B cell (primary cell): ENCODE measurements at regions not wholly inside any gene's neighbourhood (a gene's known extent, or its start where the extent isn't known, plus 50 kb on each side); places are given as distances from the start of the nearest gene placed in this dataset.

Experiments
- ATAC-seq: fragments of 200-7000 bp; cut with Tn5 transposase; one replicate; pipeline ENCODE4 v1.10.0; 2021; ENCODE audit warnings: low read depth, mild to moderate bottlenecking, moderate number of reproducible peaks, moderate library complexity
- CTCF ChIA-PET: fragments of 350-600 bp; sonication (Branson Sonifier 250); formaldehyde crosslinking; loops from one replicate; lab custom pipeline; 2021; ENCODE audit warnings: antibody characterized with exemption, inconsistent platforms; lab: Charles Lee
- POLR2A ChIA-PET: fragments of 350-600 bp; sonication (Branson Sonifier 250); formaldehyde crosslinking; loops from one replicate; lab custom pipeline; 2021; ENCODE audit warnings: antibody characterized with exemption; lab: Charles Lee
- DNase-seq: peaks from one replicate; pipeline ENCODE4 v3.0.0; 2013
- H2AFZ ChIP-seq: 2 replicates; pipeline ENCODE4 v1.6.1; 2012; ENCODE audit warnings: mild to moderate bottlenecking, low read depth, low read length; ENCODE audit not compliant: insufficient read depth, poor library complexity, severe bottlenecking
- H3K27ac ChIP-seq, 2 donors: 1 replicate in 1 of 2; 2 replicates in 1 of 2; pipeline ENCODE4 v1.5.1; 2012 to 2013; ENCODE audit warnings: low read length in 2 of 2, mild to moderate bottlenecking in 2 of 2, moderate library complexity in 1 of 2
- H3K27me3 ChIP-seq, 4 experiments: fragments of 200-600 bp in 1 of 4; sonication (generic) in 1 of 4; replicated peaks in 1 of 4; 1 replicate in 2 of 4; 2 replicates in 2 of 4; pipeline versions ENCODE4 v1.6.1 to v1.7.0; 2013 to 2016; ENCODE audit warnings: low read length in 3 of 4, mild to moderate bottlenecking in 2 of 4, mixed read lengths in 1 of 4, moderate library complexity in 1 of 4; ENCODE audit not compliant: insufficient read depth in 4 of 4, control insufficient read depth in 3 of 4; ENCODE audit errors: control extremely low read depth in 1 of 4
- H3K36me3 ChIP-seq, 2 experiments: replicated peaks in 1 of 2; 1 replicate in 1 of 2; 2 replicates in 1 of 2; pipeline versions ENCODE4 v1.6.1 to v1.7.1; 2013; ENCODE audit warnings: low read length in 1 of 2; ENCODE audit not compliant: insufficient read depth in 2 of 2, control insufficient read depth in 1 of 2; ENCODE audit errors: control extremely low read depth in 1 of 2, extremely low read depth in 1 of 2
- H3K4me1 ChIP-seq, 2 donors: fragments of 200-600 bp in 1 of 2; sonication (generic) in 1 of 2; 1 replicate in 1 of 2; 2 replicates in 1 of 2; pipeline versions ENCODE4 v1.5.1 to v1.6.1; 2013 to 2017; ENCODE audit warnings: low read length in 2 of 2; ENCODE audit not compliant: control insufficient read depth in 2 of 2, insufficient read depth in 2 of 2
- H3K4me2 ChIP-seq: replicated peaks from 2 replicates; pipeline ENCODE3; 2012; ENCODE audit warnings: mild to moderate bottlenecking, low read depth, low read length; ENCODE audit not compliant: poor library complexity, severe bottlenecking
- H3K4me3 ChIP-seq, 5 experiments: fragments of 200-600 bp in 1 of 5; sonication (generic) in 1 of 5; 1 replicate in 3 of 5; 2 replicates in 2 of 5; pipeline versions ENCODE4 v1.5.1 to v1.7.0; 2011 to 2016; ENCODE audit warnings: low read length in 4 of 5, mild to moderate bottlenecking in 4 of 5, low read depth in 2 of 5, control low read depth in 1 of 5, moderate library complexity in 1 of 5; ENCODE audit not compliant: insufficient read depth in 1 of 5; ENCODE audit errors: control extremely low read depth in 1 of 5, extremely low read depth in 1 of 5
- H3K79me2 ChIP-seq: fragments of 200-600 bp; sonication (generic); one replicate; pipeline ENCODE4 v1.6.0; 2016; ENCODE audit warnings: low read length; ENCODE audit not compliant: control insufficient read depth, insufficient read depth
- H3K9ac ChIP-seq: fragments of 200-600 bp; sonication (generic); 2 replicates; pipeline ENCODE4 v1.6.1; 2017; ENCODE audit warnings: mild to moderate bottlenecking, low read length, moderate library complexity
- H3K9me3 ChIP-seq, 3 donors: one replicate each; pipeline versions ENCODE4 v1.6.1 to v1.7.1; 2013; ENCODE audit warnings: low read length in 2 of 3; ENCODE audit not compliant: control insufficient read depth in 2 of 3, insufficient read depth in 1 of 3; ENCODE audit errors: control extremely low read depth in 1 of 3
- H4K20me1 ChIP-seq: 2 replicates; pipeline ENCODE4 v1.6.0; 2012; ENCODE audit warnings: mild to moderate bottlenecking, low read length; ENCODE audit not compliant: insufficient read depth, control insufficient read depth, poor library complexity, severe bottlenecking
- H3K27ac Mint-ChIP-seq: one replicate; pipeline ENCODE4 v1.8.0; 2021; ENCODE audit warnings: mixed read lengths
- H3K27me3 Mint-ChIP-seq: one replicate; pipeline ENCODE4 v1.8.0; 2021; ENCODE audit warnings: mixed read lengths
- H3K4me1 Mint-ChIP-seq: one replicate; pipeline ENCODE4 v1.8.0; 2021; ENCODE audit warnings: mixed read lengths
- H3K4me3 Mint-ChIP-seq: one replicate; pipeline ENCODE4 v1.8.0; 2021; ENCODE audit warnings: mixed read lengths
- H3K9me3 Mint-ChIP-seq: one replicate; pipeline ENCODE4 v1.8.0; 2022; ENCODE audit warnings: mixed read lengths; ENCODE audit not compliant: insufficient read depth
- EZH2 ChIP-seq: IDR thresholded peaks from 2 replicates; pipeline ENCODE4 v1.6.1; 2012; ENCODE audit warnings: borderline replicate concordance, low read depth, mild to moderate bottlenecking, moderate library complexity, low read length; ENCODE audit not compliant: insufficient read depth, poor library complexity, severe bottlenecking
- whole genome bisulfite sequencing: methylation state at CpG from one replicate; pipeline ENCODE4 v1.1.5; 2013; ENCODE audit warnings: missing lambda C conversion rate; ENCODE audit not compliant: insufficient coverage; 5-methylcytosine and 5-hydroxymethylcytosine counted together
- intact Hi-C: fragments of 100-400 bp; cut with micrococcal nuclease; formaldehyde crosslinking; loops from one replicate; pipeline ENCODE4 v1.10.0; 2022
- TF ChIP-seq, protein P1 (sequence below): fragments of 200-600 bp; IDR thresholded peaks from one replicate; pipeline ENCODE4 v1.8.0; 2022; ENCODE audit warnings: antibody characterized with exemption, mild to moderate bottlenecking

- no peaks in the 10 kb centered on the region for H3K9me3 Mint-ChIP-seq
- WGBS: no CpG with 5 or more reads among the region's 1 CpG
- CTCF ChIA-PET: no interaction called here
These were observed 139.7 kb upstream of the RARB start for GRCh38 chr3:25288413-25288812.

DNA sequence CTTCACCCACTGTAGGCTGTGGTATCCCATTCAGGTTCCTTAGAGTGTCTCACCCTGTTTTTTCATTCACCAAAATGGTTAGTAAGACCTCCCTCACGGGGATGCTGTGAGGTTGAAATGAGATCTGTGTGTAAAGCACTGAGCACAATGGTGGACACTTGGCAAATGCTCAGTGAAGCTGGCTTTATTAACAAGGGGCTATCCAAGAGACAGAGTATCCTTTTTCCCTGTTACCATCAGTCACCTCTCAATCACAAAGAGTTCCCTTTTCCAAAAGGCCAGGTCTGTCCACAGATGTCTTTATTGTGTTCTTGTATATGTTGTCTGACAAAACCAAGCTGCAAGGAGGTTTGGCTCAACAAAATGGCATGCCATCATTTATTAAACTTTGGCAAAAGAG, 138.9 kb upstream of the RARB start:
- H3K9ac ChIP-seq: no peak overlapping the region
- H3K4me2 ChIP-seq: no peak overlapping the region
- Mint-ChIP-seq H3K4me1 (no peaks in the 10 kb centered on the region), H3K9me3 (no peaks in the 10 kb centered on the region), H3K27me3 (no peaks in the 10 kb centered on the region), H3K27ac (no peak overlapping the region), H3K4me3 (no peak overlapping the region)
- H3K27ac ChIP-seq: no peak overlapping the region
- H3K36me3 ChIP-seq: no peaks in the 10 kb centered on the region
- ChIA-PET POLR2A (no interaction called here), CTCF (no interaction called here)
- no peak for DNase-seq
- H3K4me1 ChIP-seq: no peaks in the 10 kb centered on the region
- TF ChIP-seq, protein P1, sequence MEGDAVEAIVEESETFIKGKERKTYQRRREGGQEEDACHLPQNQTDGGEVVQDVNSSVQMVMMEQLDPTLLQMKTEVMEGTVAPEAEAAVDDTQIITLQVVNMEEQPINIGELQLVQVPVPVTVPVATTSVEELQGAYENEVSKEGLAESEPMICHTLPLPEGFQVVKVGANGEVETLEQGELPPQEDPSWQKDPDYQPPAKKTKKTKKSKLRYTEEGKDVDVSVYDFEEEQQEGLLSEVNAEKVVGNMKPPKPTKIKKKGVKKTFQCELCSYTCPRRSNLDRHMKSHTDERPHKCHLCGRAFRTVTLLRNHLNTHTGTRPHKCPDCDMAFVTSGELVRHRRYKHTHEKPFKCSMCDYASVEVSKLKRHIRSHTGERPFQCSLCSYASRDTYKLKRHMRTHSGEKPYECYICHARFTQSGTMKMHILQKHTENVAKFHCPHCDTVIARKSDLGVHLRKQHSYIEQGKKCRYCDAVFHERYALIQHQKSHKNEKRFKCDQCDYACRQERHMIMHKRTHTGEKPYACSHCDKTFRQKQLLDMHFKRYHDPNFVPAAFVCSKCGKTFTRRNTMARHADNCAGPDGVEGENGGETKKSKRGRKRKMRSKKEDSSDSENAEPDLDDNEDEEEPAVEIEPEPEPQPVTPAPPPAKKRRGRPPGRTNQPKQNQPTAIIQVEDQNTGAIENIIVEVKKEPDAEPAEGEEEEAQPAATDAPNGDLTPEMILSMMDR: no peak
- TF ChIP-seq EZH2: no peak
- H4K20me1 ChIP-seq: no peaks in the 10 kb centered on the region
- H3K79me2 ChIP-seq: no peaks in the 10 kb centered on the region
- H3K4me3 ChIP-seq: no peak overlapping the region
- H2AFZ ChIP-seq: no peak overlapping the region
- H3K27me3 ChIP-seq: no peaks in the 10 kb centered on the region
- no peak for ATAC-seq
- H3K9me3 ChIP-seq: no peaks in the 10 kb centered on the region
- no CpG with 5 or more reads among the region's 1 CpG for WGBS
- intact Hi-C loops: no loop called here

More at GRCh38 chr3:25288413-25288812, 139.7 kb upstream of the RARB start:
- H3K4me3 Mint-ChIP-seq: no peak overlapping the region
- no peaks in the 10 kb centered on the region for H3K27me3 Mint-ChIP-seq
- DNase-seq: no peak
- H3K27ac ChIP-seq: no peak overlapping the region
- H3K4me2 ChIP-seq: no peak overlapping the region
- no peak for TF ChIP-seq EZH2
- TF ChIP-seq, protein P1: no peak
- no peaks in the 10 kb centered on the region for H3K4me1 ChIP-seq
- H3K4me3 ChIP-seq: no peak overlapping the region
- ATAC-seq: no peak
- H3K36me3 ChIP-seq: no peaks in the 10 kb centered on the region
- POLR2A ChIA-PET: no interaction called here
- no peak overlapping the region for H3K27ac Mint-ChIP-seq
- no peaks in the 10 kb centered on the region for H3K79me2 ChIP-seq
- H2AFZ ChIP-seq: no peak overlapping the region
- H3K9ac ChIP-seq: no peak overlapping the region
- H4K20me1 ChIP-seq: no peaks in the 10 kb centered on the region
- H3K9me3 ChIP-seq: no peaks in the 10 kb centered on the region
- no peaks in the 10 kb centered on the region for H3K4me1 Mint-ChIP-seq
- no peaks in the 10 kb centered on the region for H3K27me3 ChIP-seq
- intact Hi-C loops: no loop called here
